NOMO-1 treated with dmso at 0.1 percent for 144 hours (cell line): ENCODE measurements at regions not wholly inside any gene's neighbourhood (a gene's known extent, or its start where the extent isn't known, plus 50 kb on each side); places are given as distances from the start of the nearest gene placed in this dataset.

Source experiments
- DNase-seq: peaks from one replicate; lab custom pipeline; 2025; ENCODE audit not compliant: unreplicated experiment; lab: John Stamatoyannopoulos, UW

- no peak for DNase-seq
Measured at GRCh38 chr5:175805256-175806011, 65.9 kb upstream of the CPLX2 start.

- DNase-seq: no peak
Measured at GRCh38 chr5:175808711-175809110, 62.7 kb upstream of the CPLX2 start.

DNA sequence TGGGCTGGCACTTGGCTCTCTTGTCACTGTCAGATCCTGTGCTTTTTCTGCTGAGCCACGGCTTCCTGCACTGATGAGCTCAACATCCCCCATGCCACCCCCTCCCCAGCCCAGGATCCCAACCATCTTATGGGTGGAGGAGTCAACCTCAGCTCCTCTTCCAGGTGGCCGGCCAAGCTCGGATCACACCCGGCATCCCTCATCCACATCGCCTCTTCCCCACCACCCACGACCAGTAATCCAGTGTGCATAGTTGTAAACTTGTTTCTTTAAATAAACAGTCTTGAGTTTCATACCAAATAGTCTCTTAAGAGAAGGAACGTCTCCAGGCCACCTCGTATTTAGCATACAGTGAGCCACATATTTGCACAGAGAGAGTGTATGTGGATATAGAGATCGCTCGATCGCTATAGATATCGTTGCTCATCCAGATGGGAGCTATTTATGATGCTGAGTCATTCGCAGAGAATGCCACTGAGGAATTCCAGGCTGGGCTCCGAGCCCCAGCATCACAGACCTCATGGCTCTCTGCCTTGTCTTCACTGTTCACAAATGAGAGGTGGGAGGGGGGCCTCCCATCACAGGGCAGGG, 61.8 kb upstream of the CPLX2 start:
- no peak for DNase-seq

GRCh38 chr5:175810457-175810856, 60.9 kb upstream of the CPLX2 start:
- no peak for DNase-seq

GRCh38 chr5:175811589-175811988, 59.8 kb upstream of the CPLX2 start:
- no peak for DNase-seq

DNA sequence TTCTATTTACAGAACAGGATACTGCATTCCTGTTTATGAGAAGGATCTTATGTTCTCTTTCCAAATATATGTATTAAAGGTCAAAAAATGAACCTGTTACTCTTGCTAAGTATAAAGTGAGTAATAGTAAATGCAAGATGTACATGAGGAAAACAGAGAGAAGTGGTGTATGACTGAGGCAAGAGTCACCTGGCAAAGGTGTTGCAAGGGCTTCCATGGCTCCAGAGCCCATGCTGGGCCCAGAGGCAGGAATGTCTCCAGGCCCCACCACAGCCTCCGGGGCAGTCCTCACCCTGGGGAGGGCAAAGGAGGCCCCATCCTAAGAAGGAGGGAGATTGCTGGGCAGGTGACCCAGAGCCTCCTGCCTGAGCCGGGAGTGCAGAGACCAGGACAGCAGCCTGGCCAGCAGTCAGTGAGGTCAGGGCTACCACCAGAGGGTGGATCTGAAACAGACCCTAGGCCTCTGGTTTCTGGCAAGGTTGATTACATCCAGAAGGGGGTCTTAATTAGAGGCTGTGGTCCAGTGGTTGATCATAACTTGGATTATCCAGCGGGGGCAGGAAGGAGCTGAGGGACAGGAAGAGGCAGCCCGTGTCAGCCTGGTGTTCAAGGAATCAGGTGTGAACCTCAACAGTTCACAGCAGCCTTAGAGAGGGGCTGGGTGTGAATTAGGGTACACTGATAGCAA, 57.3 kb upstream of the CPLX2 start:
- DNase-seq: no peak

- DNase-seq: no peak
Measured at GRCh38 chr5:175814691-175815090, 56.7 kb upstream of the CPLX2 start.

- DNase-seq: no peak
Measured at GRCh38 chr5:175815126-175815913, 56.1 kb upstream of the CPLX2 start.

DNA sequence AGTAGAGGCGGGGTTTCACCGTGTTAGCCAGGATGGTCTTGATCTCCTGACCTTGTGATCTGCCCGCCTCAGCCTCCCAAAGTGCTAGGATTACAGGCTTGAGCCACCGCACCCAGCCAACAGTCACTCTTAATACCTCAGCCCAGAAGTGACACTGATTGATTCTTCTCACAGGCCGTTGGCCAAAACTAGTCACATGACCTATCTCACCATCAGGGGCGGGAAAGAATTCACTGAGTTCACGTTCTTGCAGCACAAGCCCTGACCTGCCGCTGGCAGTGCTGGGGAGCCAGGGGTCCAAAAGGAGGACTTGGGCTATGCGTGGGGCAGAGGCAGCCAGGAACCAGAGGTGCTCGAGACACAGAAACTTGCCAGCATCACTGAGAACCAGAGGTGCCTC, 55.0 kb upstream of the CPLX2 start:
- no peak for DNase-seq

DNA sequence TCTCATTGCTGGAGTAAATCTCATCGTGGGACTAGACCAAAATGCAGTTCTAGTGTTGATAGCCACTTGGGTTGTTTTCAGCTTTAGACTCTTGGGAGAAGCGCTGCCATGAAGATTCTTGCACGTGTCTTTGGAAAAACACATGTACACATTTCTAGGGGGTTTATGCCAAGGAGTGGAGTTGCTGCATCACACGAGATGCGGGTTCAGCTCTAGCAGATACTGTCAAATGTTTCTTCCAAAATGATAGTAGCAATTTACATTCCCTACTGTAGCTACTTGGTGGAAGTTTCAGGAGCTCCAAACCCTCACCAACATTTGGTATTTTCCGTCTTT, 52.3 kb upstream of the CPLX2 start:
- DNase-seq: no peak

DNA sequence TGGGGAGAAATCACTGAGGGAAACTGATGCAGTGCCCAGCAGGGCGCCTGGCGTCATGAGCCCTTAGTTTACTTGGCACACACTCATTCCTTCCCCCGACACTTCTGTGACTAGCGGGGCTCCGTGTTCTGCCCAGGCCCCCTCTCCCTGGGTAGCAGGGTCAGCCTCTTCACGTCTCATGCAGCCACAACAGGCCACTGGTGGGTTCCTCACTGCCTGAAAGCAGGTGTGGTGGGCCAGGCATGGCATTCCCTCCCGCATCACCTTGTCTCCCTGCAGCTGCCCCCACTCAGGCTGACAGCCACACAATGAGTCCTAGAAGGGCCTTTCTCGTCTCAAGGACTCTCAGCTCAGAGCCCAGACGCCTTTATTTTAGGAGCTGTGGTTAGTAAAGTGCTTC, 51.1 kb upstream of the CPLX2 start:
- no peak for DNase-seq
